ENCODE measurements at regions not wholly inside any gene's neighbourhood (a gene's known extent, or its start where the extent isn't known, plus 50 kb on each side); places are given as distances from the start of the nearest gene placed in this dataset.

DNA sequence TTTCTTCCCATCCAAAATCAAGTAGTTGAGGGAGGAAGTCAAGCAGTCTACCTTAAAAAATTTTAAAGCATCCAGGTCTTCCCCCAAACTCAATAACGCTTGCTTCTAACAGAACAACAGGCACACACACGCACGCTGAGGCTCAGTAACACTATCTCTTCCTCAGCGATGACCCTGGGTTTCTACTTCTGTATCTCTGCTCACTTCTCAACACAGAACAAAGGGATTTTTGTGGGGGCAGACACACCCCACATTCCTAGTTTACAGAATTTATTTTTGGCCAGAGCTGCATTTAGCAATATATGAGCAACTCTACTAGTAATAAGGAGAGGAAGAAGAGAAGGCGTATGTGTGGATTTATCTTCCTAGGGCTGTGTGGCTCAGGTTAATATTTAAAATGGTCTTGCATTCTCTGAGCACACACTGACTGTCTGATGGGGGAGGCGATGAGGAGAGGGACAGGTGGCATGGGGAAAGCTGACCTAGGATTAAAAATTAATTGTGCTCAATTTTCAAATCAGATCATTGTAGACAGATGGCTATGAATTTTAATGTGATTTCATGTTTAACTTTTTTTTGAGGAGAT, 71.3 kb upstream of the PPM1B start:
- TF ChIP-seq GATA2 (IDR thresholded peaks at IDR 0.05; ENCODE audit: low read depth, low read length) = no peak
- TF ChIP-seq GATA3 (IDR thresholded peaks at IDR 0.05; ENCODE audit: low read depth, low read length) = no peak

All from SH-SY5Y (cell line).